Left lung (tissue), 4 donors: ENCODE measurements at regions not wholly inside any gene's neighbourhood (a gene's known extent, or its start where the extent isn't known, plus 50 kb on each side); places are given as distances from the start of the nearest gene placed in this dataset.

Source experiments
- ATAC-seq: fragments of 200-7000 bp; cut with Tn5 transposase; one replicate; pipeline ENCODE4 v1.9.1; 2020; ENCODE audit warnings: moderate library complexity
- DNase-seq, 4 donors: peaks; one replicate each; pipeline ENCODE4 v3.0.0-alpha.2; 2013 to 2020
- H3K27ac ChIP-seq, 2 donors: fragments of 200-600 bp; sonication (generic) in 1 of 2; one replicate each; pipeline versions ENCODE4 v1.5.0 to v1.8.0; 2020 to 2021
- H3K27me3 ChIP-seq, 2 donors: fragments of 200-600 bp; sonication (generic) in 1 of 2; one replicate each; pipeline versions ENCODE4 v1.5.0 to v1.8.0; 2020 to 2021
- H3K36me3 ChIP-seq, 2 donors: fragments of 200-600 bp; sonication (generic) in 1 of 2; one replicate each; pipeline versions ENCODE4 v1.5.0 to v1.8.0; 2020 to 2021
- H3K4me1 ChIP-seq, 2 donors: fragments of 200-600 bp; one replicate each; pipeline ENCODE4 v1.8.0; 2021
- H3K4me3 ChIP-seq, 2 donors: fragments of 200-600 bp; sonication (generic) in 1 of 2; one replicate each; pipeline versions ENCODE4 v1.5.0 to v1.8.0; 2020 to 2021; ENCODE audit warnings: mild to moderate bottlenecking in 1 of 2
- H3K9me3 ChIP-seq, 2 donors: fragments of 200-600 bp; sonication (generic) in 1 of 2; one replicate each; pipeline versions ENCODE4 v1.5.0 to v1.8.0; 2020 to 2021
- intact Hi-C, 2 donors: fragments of 100-400 bp; cut with DNase I; formaldehyde crosslinking; loops; one replicate each; pipeline versions ENCODE4 v1.11.2 to v1.14.2; 2022
- TF ChIP-seq, protein P1 (sequence below), 2 donors: fragments of 200-600 bp; sonication (generic) in 1 of 2; IDR thresholded peaks; one replicate each; pipeline versions ENCODE4 v1.5.0 to v1.8.0; 2021; ENCODE audit warnings: antibody characterized with exemption in 2 of 2
- donor health status: DM: no; HTN: yes; CAD: no.
- donor health status: DM: no; HTN: no; CAD: no.

DNA sequence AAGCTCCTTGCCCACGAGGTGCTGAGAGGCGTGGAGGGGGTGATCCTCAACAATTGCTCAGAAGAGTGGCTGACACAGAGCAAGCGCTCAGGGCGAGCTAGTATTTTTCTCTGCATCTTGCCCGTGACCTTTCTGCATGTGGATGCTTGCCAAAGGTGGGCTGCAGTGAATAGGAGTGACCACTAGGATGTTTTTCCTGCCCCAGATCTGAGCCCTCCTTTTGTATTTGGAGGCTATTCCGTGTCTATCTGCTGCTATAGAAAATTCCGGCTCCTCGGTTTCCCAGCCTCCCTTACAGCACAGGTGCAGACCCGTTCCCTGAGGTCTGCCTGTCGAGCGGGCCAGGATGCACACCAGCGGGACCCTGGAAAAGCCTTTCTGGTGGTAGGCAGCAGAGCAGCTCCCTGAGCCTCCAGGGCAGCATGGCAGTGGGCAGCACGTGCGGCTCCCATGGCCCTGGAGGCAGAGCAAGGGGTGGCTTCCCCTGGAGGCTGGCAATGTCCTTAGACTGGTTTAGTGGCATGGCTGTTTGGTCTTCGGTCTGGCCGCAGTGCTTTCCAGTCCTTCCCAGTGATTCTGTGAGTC is 145.1 kb upstream of the PCBD1 start:
- intact Hi-C loops = no loop called here
- Histone ChIP-seq H3K4me1 (no peaks in the 10 kb centered on the region), H3K9me3 (no peaks in the 10 kb centered on the region), H3K4me3 (no peak overlapping the region), H3K27ac (no peak overlapping the region), H3K27me3 (no peaks in the 10 kb centered on the region), H3K36me3 (no peaks in the 10 kb centered on the region)
- ATAC-seq = no peak
- TF ChIP-seq, protein P1, sequence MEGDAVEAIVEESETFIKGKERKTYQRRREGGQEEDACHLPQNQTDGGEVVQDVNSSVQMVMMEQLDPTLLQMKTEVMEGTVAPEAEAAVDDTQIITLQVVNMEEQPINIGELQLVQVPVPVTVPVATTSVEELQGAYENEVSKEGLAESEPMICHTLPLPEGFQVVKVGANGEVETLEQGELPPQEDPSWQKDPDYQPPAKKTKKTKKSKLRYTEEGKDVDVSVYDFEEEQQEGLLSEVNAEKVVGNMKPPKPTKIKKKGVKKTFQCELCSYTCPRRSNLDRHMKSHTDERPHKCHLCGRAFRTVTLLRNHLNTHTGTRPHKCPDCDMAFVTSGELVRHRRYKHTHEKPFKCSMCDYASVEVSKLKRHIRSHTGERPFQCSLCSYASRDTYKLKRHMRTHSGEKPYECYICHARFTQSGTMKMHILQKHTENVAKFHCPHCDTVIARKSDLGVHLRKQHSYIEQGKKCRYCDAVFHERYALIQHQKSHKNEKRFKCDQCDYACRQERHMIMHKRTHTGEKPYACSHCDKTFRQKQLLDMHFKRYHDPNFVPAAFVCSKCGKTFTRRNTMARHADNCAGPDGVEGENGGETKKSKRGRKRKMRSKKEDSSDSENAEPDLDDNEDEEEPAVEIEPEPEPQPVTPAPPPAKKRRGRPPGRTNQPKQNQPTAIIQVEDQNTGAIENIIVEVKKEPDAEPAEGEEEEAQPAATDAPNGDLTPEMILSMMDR (IDR thresholded peaks at IDR 0.05) = no peak
- DNase-seq = no peak

DNA sequence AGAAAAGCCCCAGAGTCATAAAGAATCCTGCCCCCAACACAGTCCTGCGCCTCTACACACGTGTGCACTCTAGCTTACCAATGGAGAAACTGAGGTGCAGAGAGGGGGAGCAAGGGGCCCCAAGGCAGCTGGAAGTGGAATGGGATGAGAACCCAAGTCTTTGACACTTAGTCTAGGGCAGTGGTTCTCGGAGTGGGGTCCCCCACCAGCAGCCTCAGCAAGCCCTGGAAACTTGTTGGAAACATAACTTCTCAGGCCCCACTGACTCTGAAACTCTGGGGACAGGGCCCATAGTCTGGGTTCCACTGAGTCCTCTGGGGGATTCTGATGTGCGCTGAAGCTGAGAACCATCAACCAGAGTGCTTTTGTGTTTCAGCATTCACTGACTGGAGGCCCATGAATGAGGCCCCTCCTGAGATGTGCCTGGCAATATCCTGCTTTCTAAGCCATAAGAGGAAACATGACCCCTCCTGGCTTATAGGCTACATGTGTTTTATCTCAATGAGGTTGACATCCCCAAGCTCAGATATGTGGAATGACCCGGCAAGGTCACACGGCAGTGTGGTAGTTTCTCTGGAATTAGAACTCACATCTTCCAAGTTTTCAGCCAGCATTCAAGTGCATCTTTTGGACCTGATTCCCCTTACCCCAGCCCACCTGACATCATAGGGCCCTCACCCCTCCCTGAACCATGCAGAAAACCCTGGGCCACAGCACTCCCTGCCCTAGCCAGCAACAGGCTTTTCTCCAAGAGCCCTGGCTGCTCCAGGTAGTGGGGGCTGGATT is 147.3 kb upstream of the PCBD1 start:
- no peak for ATAC-seq
- intact Hi-C loops = no loop called here
- Histone ChIP-seq H3K36me3 (no peaks in the 10 kb centered on the region), H3K9me3 (no peaks in the 10 kb centered on the region), H3K4me3 (no peak overlapping the region), H3K27ac (no peak overlapping the region), H3K27me3 (no peaks in the 10 kb centered on the region), H3K4me1 (no peaks in the 10 kb centered on the region)
- TF ChIP-seq, protein P1 (IDR thresholded peaks at IDR 0.05) = no peak
- no peak for DNase-seq

DNA sequence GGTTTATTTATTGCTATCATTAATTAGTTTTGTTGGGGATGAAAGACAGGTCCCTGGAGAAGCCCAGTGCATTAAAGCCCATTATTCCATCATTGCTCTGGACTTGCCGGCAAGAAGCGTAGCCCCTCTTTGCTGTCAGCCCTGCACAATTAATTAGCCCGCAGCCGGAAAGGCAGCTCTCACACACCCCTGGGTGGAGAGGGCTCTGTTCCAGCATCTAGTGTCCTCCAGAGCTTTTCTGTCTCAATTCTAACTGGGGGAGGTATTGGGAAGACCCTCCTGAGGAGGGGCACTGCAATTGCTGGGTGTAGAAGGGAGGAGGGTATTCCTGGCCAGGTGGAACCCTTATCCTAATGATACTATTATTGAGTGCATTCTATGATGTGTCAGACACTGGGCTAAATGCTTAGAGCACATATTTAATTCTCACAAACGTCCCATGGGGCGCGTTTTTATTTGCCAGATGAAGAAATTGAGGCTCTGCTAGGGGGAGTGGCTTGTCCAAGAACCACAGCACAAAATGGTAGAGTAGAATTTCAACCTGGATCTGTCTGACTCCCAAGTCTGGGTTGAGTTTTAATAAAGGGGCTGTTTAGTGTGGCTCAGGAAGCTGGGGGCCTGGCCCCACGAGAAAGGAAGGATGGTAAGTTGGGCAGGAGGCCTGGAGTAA is 148.1 kb upstream of the PCBD1 start:
- Histone ChIP-seq H3K4me3 (no peak overlapping the region), H3K36me3 (no peaks in the 10 kb centered on the region), H3K27ac (no peak overlapping the region), H3K9me3 (no peaks in the 10 kb centered on the region), H3K4me1 (no peaks in the 10 kb centered on the region), H3K27me3 (no peaks in the 10 kb centered on the region)
- intact Hi-C loops = no loop called here
- DNase-seq = no peak
- TF ChIP-seq, protein P1 (IDR thresholded peaks at IDR 0.05) = no peak
- no peak for ATAC-seq

DNA sequence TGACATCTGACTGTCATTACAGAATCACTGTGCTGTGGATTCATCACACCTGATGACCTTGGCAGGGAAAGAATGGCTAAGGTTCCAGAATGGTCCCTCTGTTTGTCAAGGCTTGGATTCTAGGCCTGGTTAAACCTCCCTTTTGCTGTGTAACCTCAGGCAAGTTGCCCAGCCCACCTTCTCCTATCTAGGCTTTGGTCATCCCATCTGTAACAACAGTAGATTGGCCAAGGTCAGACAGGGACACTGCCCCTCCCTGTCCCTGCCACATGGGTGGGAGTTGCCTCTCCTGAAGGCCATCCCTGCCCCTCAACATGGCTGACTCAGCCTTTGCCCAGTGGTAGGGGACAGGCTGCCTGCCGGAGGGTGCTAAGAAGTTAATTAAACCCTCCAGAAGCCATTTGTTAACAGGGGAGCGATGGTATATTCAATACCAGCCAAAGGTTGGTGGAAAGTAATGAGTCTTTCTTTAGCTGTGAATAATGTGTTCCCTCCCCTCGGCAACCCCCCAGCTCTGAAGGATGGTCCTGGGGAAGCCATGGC is 149.8 kb upstream of the PCBD1 start:
- ATAC-seq (no peak), DNase-seq (no peak)
- peaks cover 0 to 3% of the 10 kb centered on the region in 2 donors for H3K27me3 ChIP-seq
- H3K4me1 ChIP-seq = no peaks in the 10 kb centered on the region
- H3K4me3 ChIP-seq = no peak overlapping the region
- TF ChIP-seq, protein P1 (IDR thresholded peaks at IDR 0.05) = no peak
- H3K9me3 ChIP-seq = no peaks in the 10 kb centered on the region
- intact Hi-C loops = no loop called here
- no peak overlapping the region for H3K27ac ChIP-seq
- H3K36me3 ChIP-seq = no peaks in the 10 kb centered on the region

DNA sequence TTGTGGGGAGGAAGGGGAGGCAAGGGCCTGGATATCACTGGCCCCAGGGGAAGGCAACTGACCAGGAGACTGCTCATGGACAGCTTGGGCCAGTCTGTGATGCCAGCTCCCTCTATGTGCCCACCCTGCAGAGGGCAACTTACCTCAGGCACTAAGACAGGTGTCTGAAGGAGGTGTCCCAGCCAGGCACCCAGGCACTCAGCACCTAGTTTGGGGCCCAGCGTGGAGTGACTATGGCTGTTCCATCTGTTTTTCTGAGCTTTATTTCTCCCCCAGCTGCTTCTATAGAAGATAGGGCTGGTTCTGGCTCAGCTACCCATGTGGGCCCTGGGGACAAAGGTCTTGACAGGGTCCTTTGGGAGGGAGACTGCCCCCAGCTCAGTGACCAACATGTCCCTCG is 150.6 kb upstream of the PCBD1 start:
- intact Hi-C loops = no loop called here

More for the DNA sequence above, 150.6 kb upstream of the PCBD1 start:
- H3K36me3 ChIP-seq = no peaks in the 10 kb centered on the region
- no peaks in the 10 kb centered on the region for H3K9me3 ChIP-seq
- H3K4me1 ChIP-seq = no peaks in the 10 kb centered on the region
- no peak overlapping the region for H3K27ac ChIP-seq
- ATAC-seq (no peak), DNase-seq (no peak)
- TF ChIP-seq, protein P1 (IDR thresholded peaks at IDR 0.05) = no peak
- H3K27me3 ChIP-seq = peaks cover 0 to 3% of the 10 kb centered on the region in 2 donors
- no peak overlapping the region for H3K4me3 ChIP-seq
